Activated CD8-positive, alpha-beta T cell treated with anti-CD3 and anti-CD28 coated beads for 36 hours (primary cell): ENCODE measurements at regions not wholly inside any gene's neighbourhood (a gene's known extent, or its start where the extent isn't known, plus 50 kb on each side); places are given as distances from the start of the nearest gene placed in this dataset.

ENCODE experiments used
- ATAC-seq: fragments of 200-7000 bp; cut with Tn5 transposase; one replicate; pipeline ENCODE4 v1.10.0; 2021; ENCODE audit warnings: mild to moderate bottlenecking, moderate library complexity
- CTCF ChIA-PET: fragments of 350-600 bp; sonication (Branson Sonifier 250); formaldehyde crosslinking; loops from one replicate; lab custom pipeline; 2021; ENCODE audit warnings: antibody characterized with exemption; lab: Charles Lee
- POLR2A ChIA-PET: fragments of 350-600 bp; sonication (Branson Sonifier 250); formaldehyde crosslinking; loops from one replicate; lab custom pipeline; 2021; ENCODE audit warnings: antibody characterized with exemption; lab: Charles Lee
- DNase-seq: peaks from one replicate; pipeline ENCODE4 v3.0.0-alpha.2; 2020
- H3K27ac Mint-ChIP-seq: one replicate; pipeline ENCODE4 v1.8.0; 2021; ENCODE audit warnings: mild to moderate bottlenecking, mixed read lengths
- H3K27me3 Mint-ChIP-seq: one replicate; pipeline ENCODE4 v1.8.0; 2021; ENCODE audit warnings: mixed read lengths
- H3K36me3 Mint-ChIP-seq: one replicate; pipeline ENCODE4 v1.8.0; 2021; ENCODE audit warnings: low read depth, mixed read lengths
- H3K4me1 Mint-ChIP-seq: one replicate; pipeline ENCODE4 v1.8.0; 2021; ENCODE audit warnings: low read depth, mixed read lengths
- H3K4me3 Mint-ChIP-seq: one replicate; pipeline ENCODE4 v1.8.0; 2021; ENCODE audit warnings: mild to moderate bottlenecking, moderate library complexity, mixed read lengths
- H3K9me3 Mint-ChIP-seq: one replicate; pipeline ENCODE4 v1.8.0; 2021; ENCODE audit warnings: mixed read lengths
- intact Hi-C: fragments of 100-400 bp; cut with micrococcal nuclease; formaldehyde crosslinking; loops from one replicate; pipeline ENCODE4 v1.10.0; 2022
- TF ChIP-seq, protein P1 (sequence below): fragments of 200-600 bp; IDR thresholded peaks from one replicate; pipeline ENCODE4 v1.8.0; 2022; ENCODE audit warnings: antibody characterized with exemption, mild to moderate bottlenecking

GRCh38 chr6:160926281-160927276 lies 65.0 kb upstream of the MAP3K4 start:
- ATAC-seq (no peak), DNase-seq (no peak)
- ChIA-PET POLR2A (no interaction called here), CTCF (interaction anchor here (13.4 kb wide), 1 partner anchor 447 kb away, joined by 259 read pairs; no protein-coding TSS in a partner anchor)
- H3K36me3 Mint-ChIP-seq: no peaks in the 10 kb centered on the region
- no peak overlapping the region for H3K27ac Mint-ChIP-seq
- no peaks in the 10 kb centered on the region for H3K4me1 Mint-ChIP-seq
- TF ChIP-seq, protein P1, sequence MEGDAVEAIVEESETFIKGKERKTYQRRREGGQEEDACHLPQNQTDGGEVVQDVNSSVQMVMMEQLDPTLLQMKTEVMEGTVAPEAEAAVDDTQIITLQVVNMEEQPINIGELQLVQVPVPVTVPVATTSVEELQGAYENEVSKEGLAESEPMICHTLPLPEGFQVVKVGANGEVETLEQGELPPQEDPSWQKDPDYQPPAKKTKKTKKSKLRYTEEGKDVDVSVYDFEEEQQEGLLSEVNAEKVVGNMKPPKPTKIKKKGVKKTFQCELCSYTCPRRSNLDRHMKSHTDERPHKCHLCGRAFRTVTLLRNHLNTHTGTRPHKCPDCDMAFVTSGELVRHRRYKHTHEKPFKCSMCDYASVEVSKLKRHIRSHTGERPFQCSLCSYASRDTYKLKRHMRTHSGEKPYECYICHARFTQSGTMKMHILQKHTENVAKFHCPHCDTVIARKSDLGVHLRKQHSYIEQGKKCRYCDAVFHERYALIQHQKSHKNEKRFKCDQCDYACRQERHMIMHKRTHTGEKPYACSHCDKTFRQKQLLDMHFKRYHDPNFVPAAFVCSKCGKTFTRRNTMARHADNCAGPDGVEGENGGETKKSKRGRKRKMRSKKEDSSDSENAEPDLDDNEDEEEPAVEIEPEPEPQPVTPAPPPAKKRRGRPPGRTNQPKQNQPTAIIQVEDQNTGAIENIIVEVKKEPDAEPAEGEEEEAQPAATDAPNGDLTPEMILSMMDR: no peak
- intact Hi-C loops: no loop called here
- no peaks in the 10 kb centered on the region for H3K9me3 Mint-ChIP-seq
- H3K27me3 Mint-ChIP-seq: peaks cover 30% of the 10 kb centered on the region
- H3K4me3 Mint-ChIP-seq: no peak overlapping the region

GRCh38 chr6:160927416-160927815 lies 64.2 kb upstream of the MAP3K4 start:
- Mint-ChIP-seq H3K36me3 (no peaks in the 10 kb centered on the region), H3K27me3 (peaks cover 34% of the 10 kb centered on the region), H3K9me3 (no peaks in the 10 kb centered on the region), H3K4me3 (no peak overlapping the region), H3K27ac (no peak overlapping the region), H3K4me1 (no peaks in the 10 kb centered on the region)
- TF ChIP-seq, protein P1: no peak
- no peak for DNase-seq
- POLR2A ChIA-PET: no interaction called here
- no peak for ATAC-seq
- intact Hi-C loops: no loop called here
- CTCF ChIA-PET: interaction anchor here (13.4 kb wide), 1 partner anchor 446 kb away, joined by 259 read pairs; no protein-coding TSS in a partner anchor

GRCh38 chr6:160929361-160929760 lies 62.2 kb upstream of the MAP3K4 start:
- Mint-ChIP-seq H3K36me3 (no peaks in the 10 kb centered on the region), H3K27ac (no peak overlapping the region), H3K27me3 (peaks cover 31% of the 10 kb centered on the region), H3K9me3 (no peaks in the 10 kb centered on the region), H3K4me1 (no peaks in the 10 kb centered on the region), H3K4me3 (no peak overlapping the region)
- TF ChIP-seq, protein P1: no peak
- ChIA-PET POLR2A (no interaction called here), CTCF (interaction anchor here (1.2 to 13.4 kb wide), 6 partner anchors 21 to 444 kb away, joined by 3 to 259 read pairs (median 10); no protein-coding TSS in a partner anchor)
- no peak for ATAC-seq
- intact Hi-C loops: no loop called here
- no peak for DNase-seq

- Mint-ChIP-seq H3K27me3 (peaks cover 31% of the 10 kb centered on the region), H3K4me1 (no peaks in the 10 kb centered on the region), H3K4me3 (no peak overlapping the region), H3K9me3 (no peaks in the 10 kb centered on the region), H3K36me3 (no peaks in the 10 kb centered on the region), H3K27ac (no peak overlapping the region)
- ATAC-seq: no peak
- CTCF ChIA-PET: interaction anchor here (0.6 to 13.4 kb wide), 19 partner anchors 10 to 450 kb away, joined by 3 to 259 read pairs (median 5); partner anchors contain the start of gene MAP3K4
- intact Hi-C loops: loop anchor here (1.0 to 10.0 kb wide), 2 partner anchors 185 to 441 kb away; no protein-coding TSS in a partner anchor
- POLR2A ChIA-PET: no interaction called here
- no peak for DNase-seq
- TF ChIP-seq, protein P1: no peak
These were observed 61.7 kb upstream of the MAP3K4 start for GRCh38 chr6:160929831-160930230.
